ENCODE measurements at regions not wholly inside any gene's neighbourhood (a gene's known extent, or its start where the extent isn't known, plus 50 kb on each side); places are given as distances from the start of the nearest gene placed in this dataset.

GRCh38 chr14:83118029-83118428 is 1584.4 kb upstream of the SEL1L start (continued):
- TF ChIP-seq ZNF331 (CRISPR knock-in tag; IDR thresholded peaks at IDR 0.05; ENCODE audit: low read depth) (no peak), JUNB (IDR thresholded peaks at IDR 0.05; ENCODE audit: unreplicated experiment) (no peak), EZH2 (IDR thresholded peaks at IDR 0.05; ENCODE audit: low read depth, unreplicated experiment) (no peak), ETS1 (IDR thresholded peaks at IDR 0.05) (no peak), EZH2phosphoT487 (IDR thresholded peaks at IDR 0.05; ENCODE audit: unreplicated experiment) (no peak), CTCF (conservative IDR thresholded peaks at IDR 0.05; ENCODE audit: low read depth in 2 of 2) (no peak)

- Histone ChIP-seq H4K20me1 (replicated peaks; ENCODE audit: insufficient read depth) (no peaks in the 10 kb centered on the region), H3K27ac (ENCODE audit: low read depth) (no peak overlapping the region), H3F3A (replicated peaks; ENCODE audit: low read depth) (no peaks in the 10 kb centered on the region), H3K36me3 (ENCODE audit: insufficient read depth) (no peaks in the 10 kb centered on the region), H3K4me3 (no peak overlapping the region), H3K27me3 (ENCODE audit: insufficient read depth) (no peaks in the 10 kb centered on the region), H2AFZ (no peak overlapping the region), H3K79me2 (replicated peaks; ENCODE audit: insufficient read depth) (no peaks in the 10 kb centered on the region), H3K4me2 (no peak overlapping the region), H3K4me1 (ENCODE audit: insufficient read depth) (peaks cover 10% of the 10 kb centered on the region; the same call in 1 of the 2 replicates), H3K9me2 (ENCODE audit: insufficient read depth) (no peaks in the 10 kb centered on the region)
- Mint-ChIP-seq H3K27me3 (ENCODE audit: insufficient read depth, low read depth, poor library complexity) (no peaks in the 10 kb centered on the region), H3K36me3 (ENCODE audit: low read depth) (no peaks in the 10 kb centered on the region), H3K4me3 (no peak overlapping the region), H3K9me3 (no peaks in the 10 kb centered on the region), H3K27ac (no peak overlapping the region), H3K4me1 (peaks cover 6% of the 10 kb centered on the region)
- TF ChIP-seq ZNF114 (CRISPR knock-in tag; IDR thresholded peaks at IDR 0.05), result no peak
- TF ChIP-seq CREB1 (CRISPR knock-in tag; IDR thresholded peaks at IDR 0.05; ENCODE audit: low read depth), result no peak
- TF ChIP-seq POLR2AphosphoS5 (IDR thresholded peaks at IDR 0.05; ENCODE audit: low read depth), result no peak
- TF ChIP-seq NANOG (IDR thresholded peaks at IDR 0.05; ENCODE audit: borderline replicate concordance), result no peak
- TF ChIP-seq EZH2 (IDR thresholded peaks at IDR 0.05; ENCODE audit: low read depth, unreplicated experiment), result no peak
- TF ChIP-seq JUNB (IDR thresholded peaks at IDR 0.05; ENCODE audit: unreplicated experiment), result no peak
- TF ChIP-seq CTCF (conservative IDR thresholded peaks at IDR 0.05; ENCODE audit: low read depth in 2 of 2), result no peak
- no peak for TF ChIP-seq REST (IDR thresholded peaks at IDR 0.05; ENCODE audit: unreplicated experiment)
- no peak for TF ChIP-seq EZH2phosphoT487 (IDR thresholded peaks at IDR 0.05; ENCODE audit: unreplicated experiment)
- no peak for DNase-seq (ENCODE audit: low spot score)
- ATAC-seq, result no peak
Measured at GRCh38 chr14:83120187-83120586, 1586.5 kb upstream of the SEL1L start.

Data from GM23338 (cell line).